ENCODE measurements at regions not wholly inside any gene's neighbourhood (a gene's known extent, or its start where the extent isn't known, plus 50 kb on each side); places are given as distances from the start of the nearest gene placed in this dataset.

- Histone ChIP-seq H3K27ac (no peak overlapping the region), H3K36me3 (no peaks in the 10 kb centered on the region), H3K4me2 (no peak overlapping the region), H3K4me3 (no peak overlapping the region), H3K4me1 (peaks cover 9% of the 10 kb centered on the region), H4K20me1 (ENCODE audit: low read depth) (no peaks in the 10 kb centered on the region), H3K79me2 (ENCODE audit: low read depth) (no peaks in the 10 kb centered on the region), H3F3A (ENCODE audit: low read depth) (no peaks in the 10 kb centered on the region), H3K27me3 (no peaks in the 10 kb centered on the region), H2AFZ (replicated peaks) (no peak overlapping the region), H3K9me3 (ENCODE audit: low read depth) (no peaks in the 10 kb centered on the region), H3K9ac (no peak overlapping the region)
- Mint-ChIP-seq H3K36me3 (no peaks in the 10 kb centered on the region), H3K4me3 (no peak overlapping the region), H3K27ac (no peak overlapping the region), H3K4me1 (peaks cover 22% of the 10 kb centered on the region), H3K27me3 (ENCODE audit: insufficient read depth, low read depth) (peaks cover 2% of the 10 kb centered on the region), H3K9me3 (peaks cover under 1% of the 10 kb centered on the region)
- no peak for DNase-seq (ENCODE audit: low spot score)
- TF ChIP-seq CTCF (IDR thresholded peaks at IDR 0.05) (no peak), EZH2phosphoT487 (IDR thresholded peaks at IDR 0.05) (no peak), EZH2 (IDR thresholded peaks at IDR 0.05) (no peak)
Measured at GRCh38 chr5:174596429-174596828, 128.0 kb upstream of the MSX2 start.

GRCh38 chr5:174599992-174600391 is 124.4 kb upstream of the MSX2 start:
- H3K4me1 ChIP-seq: peaks cover 9% of the 10 kb centered on the region
- H3K36me3 ChIP-seq: no peaks in the 10 kb centered on the region
- no peak overlapping the region for H3K27ac ChIP-seq
- Mint-ChIP-seq H3K36me3 (no peaks in the 10 kb centered on the region), H3K4me3 (no peak overlapping the region), H3K27me3 (ENCODE audit: insufficient read depth, low read depth) (peaks cover 6% of the 10 kb centered on the region), H3K9me3 (peaks cover 12% of the 10 kb centered on the region), H3K27ac (peak overlapping the region; percentile 12), H3K4me1 (peaks cover 22% of the 10 kb centered on the region)
- H3F3A ChIP-seq (ENCODE audit: low read depth): no peaks in the 10 kb centered on the region
- peaks cover 4% of the 10 kb centered on the region for H3K9me3 ChIP-seq (ENCODE audit: low read depth)
- H3K27me3 ChIP-seq: no peaks in the 10 kb centered on the region
- no peak overlapping the region for H3K4me2 ChIP-seq
- no peak overlapping the region for H3K9ac ChIP-seq
- H3K4me3 ChIP-seq: no peak overlapping the region
- H2AFZ ChIP-seq (replicated peaks): peak overlapping the region; percentile 89
- no peaks in the 10 kb centered on the region for H4K20me1 ChIP-seq (ENCODE audit: low read depth)
- TF ChIP-seq CTCF (IDR thresholded peaks at IDR 0.05): no peak
- TF ChIP-seq EZH2 (IDR thresholded peaks at IDR 0.05): no peak
- no peak for TF ChIP-seq EZH2phosphoT487 (IDR thresholded peaks at IDR 0.05)
- no peaks in the 10 kb centered on the region for H3K79me2 ChIP-seq (ENCODE audit: low read depth)
- peak; percentile 36 for DNase-seq (ENCODE audit: low spot score)

GRCh38 chr5:174601946-174602345 is 122.4 kb upstream of the MSX2 start:
- DNase-seq (ENCODE audit: low spot score): no peak
- Histone ChIP-seq H3K4me2 (no peak overlapping the region), H3K9ac (no peak overlapping the region), H3K36me3 (no peaks in the 10 kb centered on the region), H3K4me1 (peaks cover 9% of the 10 kb centered on the region), H4K20me1 (ENCODE audit: low read depth) (no peaks in the 10 kb centered on the region), H3K79me2 (ENCODE audit: low read depth) (no peaks in the 10 kb centered on the region), H3K9me3 (ENCODE audit: low read depth) (peaks cover 4% of the 10 kb centered on the region), H2AFZ (replicated peaks) (no peak overlapping the region), H3K4me3 (no peak overlapping the region), H3K27me3 (no peaks in the 10 kb centered on the region), H3F3A (ENCODE audit: low read depth) (peaks cover 7% of the 10 kb centered on the region), H3K27ac (no peak overlapping the region)
- peaks cover 12% of the 10 kb centered on the region for H3K9me3 Mint-ChIP-seq
- H3K27ac Mint-ChIP-seq: no peak overlapping the region
- no peak overlapping the region for H3K4me3 Mint-ChIP-seq
- TF ChIP-seq EZH2phosphoT487 (IDR thresholded peaks at IDR 0.05) (no peak), EZH2 (IDR thresholded peaks at IDR 0.05) (no peak), CTCF (IDR thresholded peaks at IDR 0.05) (no peak)
- H3K4me1 Mint-ChIP-seq: peaks cover 15% of the 10 kb centered on the region
- no peaks in the 10 kb centered on the region for H3K36me3 Mint-ChIP-seq
- peaks cover 5% of the 10 kb centered on the region for H3K27me3 Mint-ChIP-seq (ENCODE audit: insufficient read depth, low read depth)

Data from neural progenitor cell (in vitro differentiated cells).